DOHH2 (cell line): ENCODE measurements at regions not wholly inside any gene's neighbourhood (a gene's known extent, or its start where the extent isn't known, plus 50 kb on each side); places are given as distances from the start of the nearest gene placed in this dataset.

ENCODE experiments used
- H3F3A ChIP-seq: fragments of 200-600 bp; sonication (generic), shearing (Covaris generic); 2 replicates; pipeline ENCODE4 v1.6.0; 2016; ENCODE audit warnings: antibody characterized with exemption, mild to moderate bottlenecking; ENCODE audit not compliant: control insufficient read depth, insufficient read depth
- H3K27ac ChIP-seq: fragments of 200-600 bp; sonication (generic); 2 replicates; pipeline ENCODE4 v1.5.1; 2014; ENCODE audit warnings: low read depth, mild to moderate bottlenecking, low read length, moderate library complexity
- H3K27me3 ChIP-seq: fragments of 200-600 bp; sonication (generic); 2 replicates; pipeline ENCODE4 v1.6.1; 2014; ENCODE audit warnings: mild to moderate bottlenecking, low read length, mixed read lengths; ENCODE audit not compliant: control insufficient read depth
- H3K36me3 ChIP-seq: fragments of 200-600 bp; sonication (generic); 2 replicates; pipeline ENCODE4 v1.6.1; 2014; ENCODE audit warnings: mild to moderate bottlenecking, low read length, moderate library complexity, mixed read lengths; ENCODE audit not compliant: control insufficient read depth
- H3K4me1 ChIP-seq: fragments of 200-600 bp; sonication (generic); 2 replicates; pipeline ENCODE4 v1.6.1; 2014; ENCODE audit warnings: mild to moderate bottlenecking, low read length, mixed read lengths; ENCODE audit not compliant: control insufficient read depth
- H3K4me2 ChIP-seq: fragments of 200-600 bp; sonication (generic); 2 replicates; pipeline ENCODE4 v1.6.0; 2014; ENCODE audit warnings: mild to moderate bottlenecking, low read length, moderate library complexity
- H3K4me3 ChIP-seq: fragments of 200-600 bp; sonication (generic); 2 replicates; pipeline ENCODE4 v1.5.1; 2014; ENCODE audit warnings: mild to moderate bottlenecking, low read length, mixed read lengths
- H3K79me2 ChIP-seq: fragments of 200-600 bp; sonication (generic); 2 replicates; pipeline ENCODE4 v1.6.1; 2014; ENCODE audit warnings: mild to moderate bottlenecking, low read length, mixed read lengths; ENCODE audit not compliant: control insufficient read depth
- H3K9me2 ChIP-seq: fragments of 200-600 bp; sonication (generic); replicated peaks from 2 replicates; pipeline ENCODE4 v1.6.1; 2014; ENCODE audit warnings: mild to moderate bottlenecking, low read length, mixed read lengths; ENCODE audit not compliant: control insufficient read depth
- H3K9me3 ChIP-seq: fragments of 200-600 bp; sonication (generic); 2 replicates; pipeline ENCODE4 v1.6.1; 2014; ENCODE audit warnings: antibody characterized with exemption, low read length, mixed read lengths; ENCODE audit not compliant: control insufficient read depth, insufficient read depth
- H4K20me1 ChIP-seq: fragments of 200-600 bp; sonication (generic); 2 replicates; pipeline ENCODE4 v1.6.0; 2014; ENCODE audit warnings: low read depth, mild to moderate bottlenecking, antibody characterized with exemption, low read length, moderate library complexity; ENCODE audit not compliant: control insufficient read depth, insufficient read depth
- EZH2phosphoT487 ChIP-seq: fragments of 200-600 bp; sonication (generic); IDR thresholded peaks from 2 replicates; pipeline ENCODE4 v1.6.1; 2017; ENCODE audit warnings: borderline replicate concordance, mild to moderate bottlenecking, antibody characterized with exemption, low read length, moderate library complexity, mixed read lengths
- TF ChIP-seq, protein P1 (sequence below): fragments of 200-600 bp; sonication (generic); IDR thresholded peaks from one replicate; pipeline ENCODE4 v1.5.1; 2014; ENCODE audit warnings: antibody characterized with exemption, mild to moderate bottlenecking, low read depth, low read length; ENCODE audit not compliant: poor library complexity, severe bottlenecking

DNA sequence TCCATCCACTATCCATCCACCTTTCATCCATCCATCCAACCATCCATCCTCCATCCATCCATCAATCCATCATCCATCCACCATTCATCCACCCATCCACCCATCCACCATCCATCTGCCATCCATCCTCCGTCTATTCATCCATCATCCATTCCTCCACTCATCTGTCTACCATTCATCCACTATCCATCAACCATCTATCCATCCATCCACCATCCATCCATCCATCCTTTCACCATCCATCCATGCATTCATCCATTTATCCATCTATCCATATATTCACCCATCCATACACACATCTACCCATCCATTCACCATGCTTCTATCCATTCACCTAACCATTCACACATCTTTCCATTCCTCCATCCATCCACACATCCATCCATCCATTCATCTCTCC is 207.0 kb upstream of the CDH4 start:
- no peaks in the 10 kb centered on the region for H3K9me2 ChIP-seq
- no peaks in the 10 kb centered on the region for H3K36me3 ChIP-seq
- H3F3A ChIP-seq: no peaks in the 10 kb centered on the region
- no peak overlapping the region for H3K4me2 ChIP-seq
- H4K20me1 ChIP-seq: no peaks in the 10 kb centered on the region
- TF ChIP-seq EZH2phosphoT487: no peak
- TF ChIP-seq, protein P1, sequence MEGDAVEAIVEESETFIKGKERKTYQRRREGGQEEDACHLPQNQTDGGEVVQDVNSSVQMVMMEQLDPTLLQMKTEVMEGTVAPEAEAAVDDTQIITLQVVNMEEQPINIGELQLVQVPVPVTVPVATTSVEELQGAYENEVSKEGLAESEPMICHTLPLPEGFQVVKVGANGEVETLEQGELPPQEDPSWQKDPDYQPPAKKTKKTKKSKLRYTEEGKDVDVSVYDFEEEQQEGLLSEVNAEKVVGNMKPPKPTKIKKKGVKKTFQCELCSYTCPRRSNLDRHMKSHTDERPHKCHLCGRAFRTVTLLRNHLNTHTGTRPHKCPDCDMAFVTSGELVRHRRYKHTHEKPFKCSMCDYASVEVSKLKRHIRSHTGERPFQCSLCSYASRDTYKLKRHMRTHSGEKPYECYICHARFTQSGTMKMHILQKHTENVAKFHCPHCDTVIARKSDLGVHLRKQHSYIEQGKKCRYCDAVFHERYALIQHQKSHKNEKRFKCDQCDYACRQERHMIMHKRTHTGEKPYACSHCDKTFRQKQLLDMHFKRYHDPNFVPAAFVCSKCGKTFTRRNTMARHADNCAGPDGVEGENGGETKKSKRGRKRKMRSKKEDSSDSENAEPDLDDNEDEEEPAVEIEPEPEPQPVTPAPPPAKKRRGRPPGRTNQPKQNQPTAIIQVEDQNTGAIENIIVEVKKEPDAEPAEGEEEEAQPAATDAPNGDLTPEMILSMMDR: no peak
- H3K4me3 ChIP-seq: no peak overlapping the region
- peaks cover 4% of the 10 kb centered on the region for H3K9me3 ChIP-seq
- H3K27me3 ChIP-seq: no peaks in the 10 kb centered on the region
- no peak overlapping the region for H3K27ac ChIP-seq
- no peaks in the 10 kb centered on the region for H3K4me1 ChIP-seq
- H3K79me2 ChIP-seq: no peaks in the 10 kb centered on the region

DNA sequence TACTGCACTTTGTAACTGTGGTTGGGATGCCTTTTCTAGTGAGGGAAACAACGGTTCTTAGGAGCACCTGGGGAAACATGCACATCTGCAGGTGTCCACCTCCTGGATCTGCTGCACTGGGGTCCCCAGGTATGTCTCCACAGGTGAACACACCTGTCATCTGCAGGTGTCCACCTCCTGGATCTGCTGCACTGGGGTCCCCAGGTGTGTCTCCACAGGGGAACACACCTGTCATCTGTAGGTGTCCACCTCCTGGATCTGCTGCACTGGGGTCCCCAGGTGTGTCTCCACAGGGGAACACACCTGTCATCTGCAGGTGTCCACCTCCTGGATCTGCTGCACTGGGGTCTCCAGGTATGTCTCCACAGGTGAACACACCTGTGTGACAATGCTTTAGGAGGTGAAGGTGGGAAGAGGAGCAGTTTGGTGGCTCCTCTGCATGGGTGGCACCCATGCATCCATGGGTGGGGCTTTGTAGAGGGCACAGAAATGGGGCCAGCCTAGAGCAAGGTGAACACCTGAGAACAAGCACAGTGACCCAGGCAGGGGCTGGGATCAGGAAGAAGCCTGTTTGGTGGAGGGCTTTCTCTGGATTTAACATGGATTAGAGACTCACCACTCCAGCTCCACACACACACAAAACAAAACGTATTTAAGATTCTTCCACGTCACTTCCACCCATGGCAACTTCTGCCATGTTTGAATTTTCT is 206.0 kb upstream of the CDH4 start:
- Histone ChIP-seq H3K27me3 (no peaks in the 10 kb centered on the region), H3K4me2 (no peak overlapping the region), H4K20me1 (no peaks in the 10 kb centered on the region), H3K27ac (no peak overlapping the region), H3K4me3 (no peak overlapping the region), H3K9me2 (no peaks in the 10 kb centered on the region), H3F3A (no peaks in the 10 kb centered on the region), H3K4me1 (no peaks in the 10 kb centered on the region), H3K36me3 (no peaks in the 10 kb centered on the region), H3K79me2 (no peaks in the 10 kb centered on the region), H3K9me3 (peaks cover 4% of the 10 kb centered on the region)
- TF ChIP-seq, protein P1: no peak
- TF ChIP-seq EZH2phosphoT487: no peak

DNA sequence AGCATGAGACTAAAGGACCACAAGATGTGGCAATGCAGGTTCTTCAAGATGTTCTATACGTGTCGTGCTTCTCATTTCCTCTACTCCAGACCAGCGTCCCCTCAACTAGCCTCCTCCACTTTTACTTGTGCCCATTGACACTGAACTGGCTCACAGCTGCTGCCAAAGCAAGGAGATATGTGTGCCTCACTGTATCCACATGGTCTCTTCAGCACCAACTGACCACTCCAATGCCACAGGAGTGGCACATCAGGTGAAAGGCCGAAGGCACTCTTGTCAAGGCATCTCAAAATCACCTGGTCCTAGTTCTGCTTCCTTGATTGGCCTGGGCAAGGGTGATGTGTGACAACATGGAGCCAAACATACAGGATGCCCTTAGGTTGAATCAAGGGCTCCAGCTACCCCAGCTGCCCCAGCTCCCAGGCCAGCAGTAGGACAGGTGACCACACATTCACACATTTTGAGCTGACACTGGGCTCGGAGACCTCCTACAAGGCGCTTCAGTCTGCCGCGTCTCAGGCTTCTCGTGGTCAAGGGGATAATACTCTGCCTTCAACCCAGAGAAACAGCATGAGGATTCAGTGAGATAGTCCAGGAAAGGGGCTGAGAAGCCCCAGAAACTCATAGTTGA is 205.2 kb upstream of the CDH4 start:
- TF ChIP-seq, protein P1: no peak
- no peak for TF ChIP-seq EZH2phosphoT487

More for the DNA sequence above, 205.2 kb upstream of the CDH4 start:
- no peak overlapping the region for H3K4me3 ChIP-seq
- no peaks in the 10 kb centered on the region for H4K20me1 ChIP-seq
- H3F3A ChIP-seq: no peaks in the 10 kb centered on the region
- H3K36me3 ChIP-seq: no peaks in the 10 kb centered on the region
- no peaks in the 10 kb centered on the region for H3K4me1 ChIP-seq
- no peaks in the 10 kb centered on the region for H3K9me2 ChIP-seq
- peaks cover 4% of the 10 kb centered on the region for H3K9me3 ChIP-seq
- H3K27ac ChIP-seq: no peak overlapping the region
- no peak overlapping the region for H3K4me2 ChIP-seq
- H3K27me3 ChIP-seq: no peaks in the 10 kb centered on the region
- H3K79me2 ChIP-seq: no peaks in the 10 kb centered on the region
